GM18517 (cell line): ENCODE measurements at regions not wholly inside any gene's neighbourhood (a gene's known extent, or its start where the extent isn't known, plus 50 kb on each side); places are given as distances from the start of the nearest gene placed in this dataset.
"Not testable (repeated sequence)": the region's sequence is repeated elsewhere in the genome, so short reads cannot be mapped to it uniquely, and the experiment has no call there.

Source experiments
- ATAC-seq: cut with Tn5 transposase; IDR thresholded peaks from one replicate; pipeline ENCODE4 v1.9.1; 2021; ENCODE audit warnings: mild to moderate bottlenecking, moderate library complexity; ENCODE audit not compliant: unreplicated experiment

DNA sequence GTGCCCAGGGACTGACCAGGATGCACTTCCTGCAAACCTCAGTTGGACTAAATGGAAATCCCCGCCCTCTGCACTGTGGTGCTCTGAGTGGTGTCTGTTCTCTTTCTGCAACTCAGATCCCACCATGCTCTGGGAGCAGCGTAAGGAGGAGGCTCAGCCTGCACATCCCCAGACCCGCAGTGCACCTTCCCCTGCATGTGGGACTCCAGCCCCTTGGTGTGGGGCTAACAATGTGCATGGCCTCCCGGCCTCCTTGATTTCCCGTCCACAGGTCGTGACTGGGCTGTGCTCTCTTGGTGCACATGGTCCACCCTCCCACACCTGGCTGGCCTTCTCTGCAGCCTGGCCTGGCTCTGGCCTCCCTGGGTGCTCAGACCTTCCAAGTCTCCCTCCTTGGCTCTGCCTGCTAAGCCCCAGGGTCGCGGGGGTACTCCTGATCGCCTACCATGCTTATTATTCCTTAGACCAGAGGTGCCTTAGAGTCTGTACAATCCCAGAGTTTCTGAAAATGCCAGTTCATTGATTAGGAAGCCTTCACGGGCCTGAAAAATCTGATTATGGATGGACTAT is 397.5 kb downstream of the IRX2 start:
- no peak for ATAC-seq

- ATAC-seq, result no peak
Observed at GRCh38 chr5:2353211-2353610, 398.3 kb downstream of the IRX2 start.

- ATAC-seq, result no peak
Observed at GRCh38 chr5:2352101-2352861, 399.2 kb downstream of the IRX2 start.

DNA sequence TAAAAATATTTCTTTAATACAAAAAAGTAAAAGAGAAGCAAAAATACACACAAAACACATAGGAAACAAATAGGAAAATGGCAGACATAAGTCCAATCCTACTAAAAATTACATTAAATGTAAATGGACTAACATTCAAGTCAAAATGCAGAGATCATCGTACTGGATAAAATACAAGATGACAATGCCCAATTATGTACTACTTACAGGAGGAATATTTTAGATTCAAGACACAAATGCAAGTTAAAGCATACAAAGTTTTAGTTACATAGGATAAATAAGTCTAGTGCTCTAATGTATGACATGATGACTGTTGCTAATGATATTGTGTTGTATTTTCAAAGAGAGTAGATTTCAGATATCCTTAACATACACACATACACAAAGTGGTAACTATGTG is 401.7 kb downstream of the IRX2 start:
- not testable (repeated sequence) for ATAC-seq

GRCh38 chr5:2338686-2339085 is 412.8 kb downstream of the IRX2 start:
- ATAC-seq, result no peak

DNA sequence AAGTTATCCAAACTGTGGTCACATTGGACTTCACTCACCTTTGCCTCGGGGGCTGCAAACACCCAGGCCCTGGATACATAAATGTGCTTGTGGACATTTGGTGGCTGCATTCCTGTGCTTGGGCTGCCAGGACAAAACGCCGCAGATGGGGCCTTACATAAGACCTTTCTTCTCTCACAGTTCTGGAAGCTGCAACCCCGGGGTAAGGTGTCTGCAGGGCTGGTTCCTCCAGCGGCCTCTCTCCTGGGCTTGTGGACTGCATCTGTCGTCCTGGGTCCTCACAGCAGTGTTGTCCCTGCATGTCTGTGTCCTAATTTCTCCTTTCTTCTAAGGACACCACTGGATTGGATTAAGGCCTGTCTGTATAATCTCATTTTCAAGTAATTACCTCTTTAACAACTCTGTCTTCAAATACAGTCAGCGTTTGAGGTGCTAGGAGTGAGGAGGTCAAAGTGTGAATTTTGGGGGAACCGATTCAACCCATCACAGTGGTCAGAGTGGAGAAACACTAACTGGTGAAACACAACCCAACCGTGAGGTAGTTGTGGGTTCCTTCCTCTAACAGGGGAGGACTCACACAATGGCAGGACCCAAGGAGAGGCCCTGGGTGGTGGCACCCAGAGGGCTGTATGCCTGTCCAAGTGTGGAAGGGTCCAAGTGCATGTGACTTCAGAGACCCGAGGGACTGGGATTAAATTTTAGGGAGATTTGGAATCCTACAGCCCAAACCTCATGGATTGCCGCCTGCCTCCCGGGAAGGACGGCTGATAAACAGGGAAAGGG is 415.6 kb downstream of the IRX2 start:
- ATAC-seq, result no peak

GRCh38 chr5:2335125-2335732 is 416.2 kb downstream of the IRX2 start:
- ATAC-seq, result no peak

GRCh38 chr5:2334719-2335118 is 416.8 kb downstream of the IRX2 start:
- no peak for ATAC-seq

DNA sequence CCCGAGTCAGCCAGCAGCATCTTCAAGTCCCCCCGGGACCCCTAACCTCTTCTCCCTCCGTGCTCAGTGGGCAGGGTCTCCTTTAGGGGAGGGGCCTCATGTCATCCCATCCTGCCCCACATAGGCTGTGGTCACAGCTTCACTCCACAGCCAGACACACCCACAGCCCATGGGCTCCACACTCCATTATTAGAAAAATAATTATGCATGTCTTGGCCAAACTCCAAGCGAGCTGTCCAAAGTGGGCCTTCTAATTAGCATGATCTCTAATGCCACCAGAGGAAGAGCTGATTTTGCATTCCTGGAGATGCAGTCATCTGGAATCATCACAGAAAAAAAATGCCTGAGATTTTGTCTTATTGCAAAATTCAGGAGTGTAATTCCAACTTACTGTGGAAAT is 418.2 kb downstream of the IRX2 start:
- no peak for ATAC-seq

DNA sequence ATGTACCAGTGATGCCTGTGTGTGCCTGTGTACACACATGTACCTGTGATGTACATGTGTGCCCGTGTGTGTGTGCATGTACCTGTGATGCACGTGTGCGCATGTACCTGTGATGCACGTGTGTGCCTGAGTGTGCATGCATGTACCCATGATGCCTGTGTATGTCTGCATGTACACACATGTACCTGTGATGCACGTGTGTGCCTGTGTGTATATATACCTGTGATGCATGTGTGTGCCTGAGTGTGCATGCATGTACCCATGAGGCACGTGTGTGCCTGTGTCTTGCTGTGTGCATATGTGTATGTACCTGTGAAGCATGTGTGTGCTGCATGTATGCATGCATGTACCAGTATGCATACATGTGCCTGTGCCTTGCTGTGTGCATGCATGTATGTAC is 419.0 kb downstream of the IRX2 start:
- no peak for ATAC-seq

DNA sequence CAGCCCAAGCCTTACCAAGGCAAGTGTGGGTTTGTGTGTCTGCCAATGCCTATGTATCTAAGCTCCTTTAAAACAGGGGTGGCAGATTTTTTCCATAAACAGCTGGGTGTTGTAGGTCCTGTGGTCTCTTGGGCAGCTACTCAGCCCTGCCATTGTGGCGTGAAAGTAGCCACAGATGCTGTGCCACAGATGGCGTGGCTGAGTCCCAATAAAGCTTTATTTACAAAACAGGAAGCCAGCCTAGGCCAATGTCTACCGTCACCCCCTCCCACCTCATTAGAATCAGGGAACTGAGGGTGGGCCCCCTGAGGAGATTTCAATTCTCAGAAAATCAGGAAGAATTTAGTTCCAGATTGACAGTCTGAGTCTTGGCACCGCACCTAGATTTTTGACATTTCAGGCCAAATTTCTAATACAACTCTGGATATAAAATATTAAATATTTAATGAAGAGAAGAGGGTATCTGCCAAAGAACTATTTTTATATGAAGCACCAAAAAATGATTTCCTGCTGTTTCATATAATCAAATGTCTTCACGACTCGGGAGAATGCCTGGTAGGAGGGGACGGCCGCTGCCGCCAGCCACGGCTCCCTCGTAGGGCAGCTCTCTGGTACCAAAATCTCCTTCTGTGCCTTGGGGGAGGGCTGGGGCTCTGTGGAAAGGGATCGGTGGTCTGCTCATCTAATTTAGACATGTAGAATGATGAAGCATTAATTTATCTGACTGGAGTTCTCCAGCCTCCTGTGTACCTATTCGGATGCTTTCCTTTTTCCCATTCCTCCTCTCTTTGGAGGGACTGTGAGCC is 420.9 kb downstream of the IRX2 start:
- no peak for ATAC-seq

DNA sequence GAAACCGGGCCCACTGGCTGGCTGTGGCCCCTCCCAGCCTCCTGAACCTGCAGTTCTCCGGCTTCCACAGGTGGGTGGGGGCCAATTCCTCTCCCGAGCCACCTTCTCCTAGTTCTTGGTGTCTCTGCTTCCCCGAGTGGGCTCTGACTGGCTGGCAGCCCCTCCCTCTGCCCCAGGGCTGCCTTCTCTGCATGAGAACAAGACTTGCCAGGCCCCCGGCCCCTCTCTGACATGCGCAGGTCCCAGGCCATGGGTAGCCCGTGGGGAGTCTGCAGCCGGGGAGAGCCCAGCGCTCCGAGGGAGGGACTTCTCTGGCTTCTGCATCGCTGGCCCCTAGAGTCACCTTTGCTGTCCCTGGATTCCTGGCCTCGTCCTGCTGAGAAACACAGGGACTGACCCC is 421.7 kb downstream of the IRX2 start:
- no peak for ATAC-seq

DNA sequence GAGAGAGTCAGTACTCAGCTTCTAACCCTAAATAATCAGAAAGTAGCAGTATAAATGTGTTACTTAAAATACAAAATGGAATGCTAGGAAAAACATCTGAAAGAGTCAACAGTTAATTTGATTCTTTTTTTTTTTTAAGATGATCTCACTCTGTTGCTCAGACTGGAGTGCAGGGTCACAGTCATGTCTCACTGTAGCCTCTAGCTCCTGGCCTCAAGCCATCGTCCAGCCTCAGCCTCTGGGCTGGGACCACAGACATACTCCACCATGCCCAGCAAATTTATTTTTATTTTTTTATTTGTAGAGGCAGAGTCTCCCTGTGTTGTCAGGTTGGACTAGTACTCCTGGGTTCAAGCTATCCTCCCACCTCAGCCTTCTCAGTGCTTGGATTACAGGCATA is 424.9 kb downstream of the IRX2 start:
- no peak for ATAC-seq

DNA sequence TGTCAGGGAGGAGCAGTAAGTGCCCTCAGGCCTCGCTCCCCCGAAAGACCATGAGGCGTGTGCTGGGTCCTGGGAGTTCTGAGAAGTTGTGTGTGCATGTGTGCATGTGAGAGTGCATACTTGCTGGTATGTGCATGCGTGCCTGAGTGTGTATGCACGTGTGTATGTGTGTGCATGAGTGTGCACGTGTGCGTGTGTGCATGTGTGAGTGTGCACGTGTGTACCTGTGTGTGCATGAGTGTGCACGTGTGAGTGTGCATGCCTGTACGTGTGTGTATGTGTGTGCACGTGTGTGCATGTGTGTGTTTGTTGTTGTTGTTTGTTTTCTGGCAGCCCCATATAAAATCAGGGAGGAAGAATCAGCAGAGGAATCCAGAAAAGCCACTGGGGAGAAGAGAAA is 426.7 kb downstream of the IRX2 start:
- ATAC-seq, result no peak

- no peak for ATAC-seq
Observed at GRCh38 chr5:2320611-2321010, 430.9 kb downstream of the IRX2 start.

- no peak for ATAC-seq
Observed at GRCh38 chr5:2317540-2317939, 433.9 kb downstream of the IRX2 start.

DNA sequence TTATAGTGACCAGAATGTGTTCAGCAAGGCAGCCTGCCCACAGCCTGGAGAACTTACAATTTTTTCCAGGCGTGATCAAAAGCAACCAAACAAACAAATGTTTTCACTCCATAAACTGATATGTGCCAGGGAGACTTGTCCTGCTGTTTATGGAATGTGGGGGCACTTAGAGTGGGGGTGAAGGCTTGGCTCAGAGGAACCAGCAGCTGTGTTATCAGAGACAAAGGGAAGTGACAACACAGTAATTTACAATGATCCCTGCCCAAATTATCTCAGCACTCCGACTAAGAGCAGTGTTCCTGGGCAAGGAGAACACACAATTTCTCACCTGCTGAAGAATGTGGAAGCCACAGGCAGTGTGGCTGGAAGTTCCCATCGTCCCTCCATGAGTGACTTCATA is 429.1 kb upstream of the IRX4 start:
- no peak for ATAC-seq

DNA sequence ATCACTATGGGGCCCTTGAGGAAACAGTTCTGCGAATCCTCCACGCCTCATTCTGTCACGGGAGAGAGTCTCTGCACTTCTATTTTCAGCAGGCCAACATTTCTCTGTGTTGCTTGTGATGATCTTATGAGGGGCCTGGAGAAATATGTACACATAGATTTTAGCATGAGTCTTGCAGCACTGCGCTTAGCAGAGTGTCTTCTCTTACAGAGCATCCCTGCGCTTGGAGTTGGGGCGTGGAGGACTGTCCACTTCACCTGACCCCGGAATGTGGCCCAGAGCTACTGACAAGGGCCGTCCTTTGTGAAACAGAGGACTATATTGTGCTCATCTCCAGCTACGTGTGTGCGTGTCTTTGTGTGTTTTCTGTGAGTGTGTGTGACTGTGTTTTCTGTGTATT is 428.2 kb upstream of the IRX4 start:
- ATAC-seq, result no peak

GRCh38 chr5:2307631-2308030 is 424.9 kb upstream of the IRX4 start:
- ATAC-seq, result no peak

- no peak for ATAC-seq
Observed at GRCh38 chr5:2306711-2307110, 424.0 kb upstream of the IRX4 start.
